Liver (tissue), 8 donors: ENCODE measurements at regions not wholly inside any gene's neighbourhood (a gene's known extent, or its start where the extent isn't known, plus 50 kb on each side); places are given as distances from the start of the nearest gene placed in this dataset.

ENCODE experiments used
- DNase-seq: peaks from one replicate; pipeline ENCODE4 v3.0.0-alpha.2; 2017; ENCODE audit warnings: low spot score
- H3K27ac ChIP-seq, 2 donors: one replicate each; pipeline ENCODE4 v1.7.0; 2013; ENCODE audit warnings: inconsistent platforms in 2 of 2, low read length in 2 of 2, control low read depth in 1 of 2, low read depth in 1 of 2, mild to moderate bottlenecking in 1 of 2
- H3K27me3 ChIP-seq, 4 donors: one replicate each; pipeline versions ENCODE4 v1.6.1 to v1.7.0; 2013; ENCODE audit warnings: low read length in 3 of 4, inconsistent platforms in 1 of 4, mild to moderate bottlenecking in 1 of 4, moderate library complexity in 1 of 4; ENCODE audit not compliant: control insufficient read depth in 4 of 4, insufficient read depth in 4 of 4
- H3K36me3 ChIP-seq, 4 donors: one replicate each; pipeline versions ENCODE4 v1.6.1 to v1.7.0; 2013; ENCODE audit warnings: low read length in 3 of 4, mild to moderate bottlenecking in 3 of 4, low read depth in 1 of 4, moderate library complexity in 1 of 4; ENCODE audit not compliant: control insufficient read depth in 4 of 4, insufficient read depth in 3 of 4
- H3K4me1 ChIP-seq, 4 donors: one replicate each; pipeline versions ENCODE4 v1.6.1 to v1.7.0; 2013; ENCODE audit warnings: low read length in 3 of 4, mild to moderate bottlenecking in 3 of 4, moderate library complexity in 1 of 4; ENCODE audit not compliant: control insufficient read depth in 4 of 4, insufficient read depth in 4 of 4
- H3K4me3 ChIP-seq, 3 donors: one replicate each; pipeline versions ENCODE4 v1.6.1 to v1.7.0; 2013; ENCODE audit warnings: low read length in 3 of 3, control low read depth in 1 of 3, low read depth in 1 of 3, mild to moderate bottlenecking in 1 of 3
- H3K9ac ChIP-seq, 2 donors: one replicate each; pipeline ENCODE4 v1.7.0; 2013; ENCODE audit warnings: low read length in 2 of 2, mild to moderate bottlenecking in 2 of 2, moderate library complexity in 2 of 2, control low read depth in 1 of 2, low read depth in 1 of 2
- H3K9me3 ChIP-seq, 4 donors: one replicate each; pipeline versions ENCODE4 v1.6.1 to v1.7.0; 2013; ENCODE audit warnings: low read length in 3 of 4; ENCODE audit not compliant: control insufficient read depth in 4 of 4
- EGR1 ChIP-seq, 2 donors: IDR thresholded peaks; 2 replicates each; pipeline ENCODE4 v1.6.1; 2016 to 2018; ENCODE audit warnings: antibody characterized with exemption in 2 of 2, low read depth in 2 of 2
- FOXA1 ChIP-seq: IDR thresholded peaks from 2 replicates; pipeline ENCODE4 v1.6.1; 2016; ENCODE audit warnings: antibody characterized with exemption
- FOXA2 ChIP-seq: IDR thresholded peaks from 2 replicates; pipeline ENCODE4 v1.6.1; 2016; ENCODE audit warnings: antibody characterized with exemption
- GABPA ChIP-seq, 2 donors: IDR thresholded peaks in 1 of 2; conservative IDR thresholded peaks in 1 of 2; 2 replicates each; pipeline ENCODE4 v1.6.1; 2016; ENCODE audit warnings: antibody characterized with exemption in 2 of 2, mild to moderate bottlenecking in 1 of 2, moderate library complexity in 1 of 2
- HNF4A ChIP-seq, 2 donors: conservative IDR thresholded peaks; 2 replicates each; pipeline ENCODE4 v1.6.1; 2016; ENCODE audit warnings: antibody characterized with exemption in 2 of 2, mild to moderate bottlenecking in 2 of 2
- JUND ChIP-seq, 2 donors: IDR thresholded peaks; 2 replicates each; pipeline ENCODE4 v1.6.1; 2016; ENCODE audit warnings: antibody characterized with exemption in 2 of 2
- RAD21 ChIP-seq, 2 donors: IDR thresholded peaks; 2 replicates each; pipeline ENCODE4 v1.6.1; 2016; ENCODE audit warnings: antibody characterized with exemption in 2 of 2, mild to moderate bottlenecking in 2 of 2
- RXRA ChIP-seq, 2 donors: IDR thresholded peaks; 2 replicates each; pipeline ENCODE4 v1.6.1; 2017 to 2018; ENCODE audit warnings: antibody characterized with exemption in 2 of 2, mild to moderate bottlenecking in 1 of 2
- SP1 ChIP-seq: IDR thresholded peaks from 2 replicates; pipeline ENCODE4 v1.6.1; 2018; ENCODE audit warnings: antibody characterized with exemption, mild to moderate bottlenecking
- TAF1 ChIP-seq: conservative IDR thresholded peaks from 2 replicates; pipeline ENCODE4 v1.6.1; 2016; ENCODE audit warnings: antibody characterized with exemption, mild to moderate bottlenecking
- YY1 ChIP-seq: IDR thresholded peaks from 2 replicates; pipeline ENCODE4 v1.6.1; 2016; ENCODE audit warnings: antibody characterized with exemption, mild to moderate bottlenecking
- WGBS: extraction: QIAGEN DNeasy Blood & Tissue Kit; methylation state at CpG from one replicate; pipeline ENCODE4 v1.1.7; 2013; 5-methylcytosine and 5-hydroxymethylcytosine counted together
- TF ChIP-seq, protein P1 (sequence below): IDR thresholded peaks from 2 replicates; pipeline ENCODE4 v1.6.1; 2016; ENCODE audit warnings: antibody characterized with exemption
- TF ChIP-seq, protein P2 (sequence below): IDR thresholded peaks from 2 replicates; pipeline ENCODE4 v1.6.1; 2016; ENCODE audit warnings: antibody characterized with exemption
- TF ChIP-seq, protein P3 (sequence below): IDR thresholded peaks from 2 replicates; pipeline ENCODE4 v1.6.1; 2016; ENCODE audit warnings: antibody characterized with exemption
- TF ChIP-seq, protein P4 (sequence below): fragments of 150-350 bp; IDR thresholded peaks from 2 replicates; pipeline ENCODE4 v1.5.1; 2017; ENCODE audit warnings: improper control_type of control experiment, low read depth, low read length; ENCODE audit not compliant: missing input control
- donor health status: healthy.
- donor health status: healthy.
- donor health status: healthy.
- donor health status: healthy.
- donor health status: healthy.

DNA sequence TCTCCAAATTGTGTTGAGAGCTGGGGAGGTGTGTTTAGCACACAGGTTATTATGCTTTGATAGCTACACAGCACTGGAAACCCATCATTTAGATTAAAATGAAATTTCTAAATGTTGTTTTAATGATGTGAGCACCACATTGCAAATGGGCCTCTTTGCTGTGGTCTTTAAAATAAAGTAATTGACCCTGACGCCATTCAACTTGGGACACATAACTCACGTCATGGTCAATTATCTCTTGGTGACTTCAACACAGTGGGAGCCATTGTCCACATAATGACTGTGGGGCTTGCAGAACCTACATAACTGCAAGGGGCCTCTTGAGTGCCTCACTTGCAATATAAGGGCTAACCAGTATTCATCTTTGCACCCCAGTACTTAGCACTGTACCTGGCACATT, 280.4 kb downstream of the HLX start:
- Histone ChIP-seq H3K9me3 (no peaks in the 10 kb centered on the region), H3K4me1 (no peaks in the 10 kb centered on the region), H3K9ac (no peak overlapping the region), H3K27me3 (no peaks in the 10 kb centered on the region), H3K36me3 (no peaks in the 10 kb centered on the region), H3K4me3 (no peak overlapping the region), H3K27ac (no peak overlapping the region)
- TF ChIP-seq TAF1 (no peak), SP1 (no peak)
- DNase-seq: no peak
- 90% methylated on average over 2 of the region's 2 CpGs for WGBS

DNA sequence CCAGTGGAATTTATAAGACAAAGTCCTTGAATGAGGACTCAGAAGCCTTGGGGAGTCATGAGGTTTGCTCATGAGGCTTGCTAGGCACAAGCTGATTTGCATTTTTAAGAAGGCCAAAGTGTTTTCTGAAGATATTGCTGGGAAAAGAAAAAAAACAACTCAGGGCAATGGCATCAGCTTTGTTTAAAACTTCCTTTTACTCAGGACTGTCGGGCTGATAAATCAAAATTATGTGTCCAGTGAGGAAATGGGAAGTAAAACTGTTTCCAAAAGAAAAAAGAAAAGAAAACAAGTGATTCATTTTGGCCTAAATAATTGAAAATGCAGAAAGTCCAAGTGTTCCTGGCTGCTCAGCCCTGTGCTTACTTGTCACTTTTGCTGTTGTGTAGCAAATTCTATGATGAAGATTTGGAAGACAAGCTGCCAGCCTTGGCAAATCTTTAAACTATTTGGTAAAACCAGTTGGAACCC, 282.4 kb downstream of the HLX start:
- no peaks in the 10 kb centered on the region for H3K4me1 ChIP-seq
- no peak overlapping the region for H3K4me3 ChIP-seq
- TF ChIP-seq HNF4A (conservative IDR thresholded peaks at IDR 0.05) (no peak), EGR1 (IDR thresholded peaks at IDR 0.05; ENCODE audit: low read depth in 2 of 2) (no peak), YY1 (no peak), SP1 (no peak), FOXA2 (no peak), RXRA (IDR thresholded peaks at IDR 0.05) (no peak), TAF1 (no peak), JUND (IDR thresholded peaks at IDR 0.05) (no peak), FOXA1 (no peak)
- TF ChIP-seq, protein P1, sequence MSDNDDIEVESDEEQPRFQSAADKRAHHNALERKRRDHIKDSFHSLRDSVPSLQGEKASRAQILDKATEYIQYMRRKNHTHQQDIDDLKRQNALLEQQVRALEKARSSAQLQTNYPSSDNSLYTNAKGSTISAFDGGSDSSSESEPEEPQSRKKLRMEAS: no peak
- no peaks in the 10 kb centered on the region for H3K27me3 ChIP-seq
- H3K27ac ChIP-seq: no peak overlapping the region
- DNase-seq: no peak
- no peaks in the 10 kb centered on the region for H3K36me3 ChIP-seq
- H3K9ac ChIP-seq: no peak overlapping the region
- 57% methylated on average over 1 of the region's 1 CpG for WGBS
- no peaks in the 10 kb centered on the region for H3K9me3 ChIP-seq

DNA sequence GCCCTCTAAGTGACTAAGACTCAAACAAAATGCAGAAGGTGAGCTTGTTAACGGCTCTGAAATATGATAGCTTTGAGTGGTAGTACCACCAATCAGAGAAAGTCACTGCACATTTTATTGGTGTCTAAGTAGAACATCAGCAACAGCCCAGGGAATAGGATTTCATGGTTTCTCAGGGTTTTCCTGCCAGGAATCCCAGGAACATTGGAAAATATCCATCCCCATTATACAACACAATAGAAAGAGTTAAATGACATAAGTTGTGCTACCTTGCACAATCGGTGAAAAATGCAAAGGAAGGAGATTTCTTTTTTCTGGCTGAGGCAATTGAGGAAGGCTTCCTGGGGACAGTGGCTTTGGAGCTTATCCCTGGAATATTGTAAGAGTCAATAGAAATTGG, 283.1 kb downstream of the HLX start:
- no peak overlapping the region for H3K27ac ChIP-seq
- H3K4me1 ChIP-seq: no peaks in the 10 kb centered on the region
- H3K36me3 ChIP-seq: no peaks in the 10 kb centered on the region
- 64% methylated on average over 2 of the region's 2 CpGs for WGBS
- no peak overlapping the region for H3K9ac ChIP-seq
- TF ChIP-seq, protein P2, sequence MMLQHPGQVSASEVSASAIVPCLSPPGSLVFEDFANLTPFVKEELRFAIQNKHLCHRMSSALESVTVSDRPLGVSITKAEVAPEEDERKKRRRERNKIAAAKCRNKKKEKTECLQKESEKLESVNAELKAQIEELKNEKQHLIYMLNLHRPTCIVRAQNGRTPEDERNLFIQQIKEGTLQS: no peak
- TF ChIP-seq HNF4A (conservative IDR thresholded peaks at IDR 0.05) (no peak), GABPA (IDR thresholded peaks at IDR 0.05 in 1 of 2, conservative IDR thresholded peaks at IDR 0.05 in 1 of 2) (no peak), FOXA1 (no peak), FOXA2 (no peak)
- no peaks in the 10 kb centered on the region for H3K27me3 ChIP-seq
- no peak for DNase-seq
- H3K4me3 ChIP-seq: no peak overlapping the region
- no peaks in the 10 kb centered on the region for H3K9me3 ChIP-seq

DNA sequence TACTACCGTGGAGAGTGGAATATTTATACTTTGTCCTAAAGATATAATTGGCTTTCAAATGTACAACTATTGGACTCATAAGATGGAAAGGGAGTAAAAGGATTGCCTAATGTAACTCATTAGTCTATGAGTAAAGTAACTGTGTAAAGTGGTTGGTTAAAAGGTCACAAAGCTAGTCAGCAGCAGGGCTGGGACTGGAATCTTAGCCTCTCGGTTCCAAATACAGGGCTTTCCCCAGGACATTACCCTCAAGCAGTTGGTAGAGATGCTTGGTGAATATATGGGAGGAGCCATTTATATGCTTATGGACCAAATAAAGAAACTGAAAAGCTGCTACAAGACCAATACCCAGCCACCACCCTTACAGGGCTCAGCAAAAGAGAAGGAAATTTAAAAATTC, 283.7 kb downstream of the HLX start:
- TF ChIP-seq JUND (IDR thresholded peaks at IDR 0.05): no peak
- TF ChIP-seq, protein P3, sequence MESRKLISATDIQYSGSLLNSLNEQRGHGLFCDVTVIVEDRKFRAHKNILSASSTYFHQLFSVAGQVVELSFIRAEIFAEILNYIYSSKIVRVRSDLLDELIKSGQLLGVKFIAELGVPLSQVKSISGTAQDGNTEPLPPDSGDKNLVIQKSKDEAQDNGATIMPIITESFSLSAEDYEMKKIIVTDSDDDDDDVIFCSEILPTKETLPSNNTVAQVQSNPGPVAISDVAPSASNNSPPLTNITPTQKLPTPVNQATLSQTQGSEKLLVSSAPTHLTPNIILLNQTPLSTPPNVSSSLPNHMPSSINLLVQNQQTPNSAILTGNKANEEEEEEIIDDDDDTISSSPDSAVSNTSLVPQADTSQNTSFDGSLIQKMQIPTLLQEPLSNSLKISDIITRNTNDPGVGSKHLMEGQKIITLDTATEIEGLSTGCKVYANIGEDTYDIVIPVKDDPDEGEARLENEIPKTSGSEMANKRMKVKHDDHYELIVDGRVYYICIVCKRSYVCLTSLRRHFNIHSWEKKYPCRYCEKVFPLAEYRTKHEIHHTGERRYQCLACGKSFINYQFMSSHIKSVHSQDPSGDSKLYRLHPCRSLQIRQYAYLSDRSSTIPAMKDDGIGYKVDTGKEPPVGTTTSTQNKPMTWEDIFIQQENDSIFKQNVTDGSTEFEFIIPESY: no peak
- no peak for TF ChIP-seq GABPA (IDR thresholded peaks at IDR 0.05 in 1 of 2, conservative IDR thresholded peaks at IDR 0.05 in 1 of 2)
- no peak for TF ChIP-seq RAD21 (IDR thresholded peaks at IDR 0.05)
- TF ChIP-seq, protein P4, sequence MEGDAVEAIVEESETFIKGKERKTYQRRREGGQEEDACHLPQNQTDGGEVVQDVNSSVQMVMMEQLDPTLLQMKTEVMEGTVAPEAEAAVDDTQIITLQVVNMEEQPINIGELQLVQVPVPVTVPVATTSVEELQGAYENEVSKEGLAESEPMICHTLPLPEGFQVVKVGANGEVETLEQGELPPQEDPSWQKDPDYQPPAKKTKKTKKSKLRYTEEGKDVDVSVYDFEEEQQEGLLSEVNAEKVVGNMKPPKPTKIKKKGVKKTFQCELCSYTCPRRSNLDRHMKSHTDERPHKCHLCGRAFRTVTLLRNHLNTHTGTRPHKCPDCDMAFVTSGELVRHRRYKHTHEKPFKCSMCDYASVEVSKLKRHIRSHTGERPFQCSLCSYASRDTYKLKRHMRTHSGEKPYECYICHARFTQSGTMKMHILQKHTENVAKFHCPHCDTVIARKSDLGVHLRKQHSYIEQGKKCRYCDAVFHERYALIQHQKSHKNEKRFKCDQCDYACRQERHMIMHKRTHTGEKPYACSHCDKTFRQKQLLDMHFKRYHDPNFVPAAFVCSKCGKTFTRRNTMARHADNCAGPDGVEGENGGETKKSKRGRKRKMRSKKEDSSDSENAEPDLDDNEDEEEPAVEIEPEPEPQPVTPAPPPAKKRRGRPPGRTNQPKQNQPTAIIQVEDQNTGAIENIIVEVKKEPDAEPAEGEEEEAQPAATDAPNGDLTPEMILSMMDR: no peak
- TF ChIP-seq, protein P2: no peak
- no peak for TF ChIP-seq SP1
- TF ChIP-seq TAF1: no peak
- no peak for TF ChIP-seq FOXA2
- DNase-seq: no peak
- 82% methylated on average over 2 of the region's 2 CpGs for WGBS
- H3K36me3 ChIP-seq: no peaks in the 10 kb centered on the region
- H3K27me3 ChIP-seq: no peaks in the 10 kb centered on the region
- no peaks in the 10 kb centered on the region for H3K9me3 ChIP-seq
- H3K4me1 ChIP-seq: no peaks in the 10 kb centered on the region
- no peak overlapping the region for H3K9ac ChIP-seq
- H3K27ac ChIP-seq: no peak overlapping the region
- no peak overlapping the region for H3K4me3 ChIP-seq
